ENCODE measurements at regions not wholly inside any gene's neighbourhood (a gene's known extent, or its start where the extent isn't known, plus 50 kb on each side); places are given as distances from the start of the nearest gene placed in this dataset.

GRCh38 chr1:191788551-191788950 lies 369.7 kb upstream of the RGS18 start:
- no peak for TF ChIP-seq CTCF (IDR thresholded peaks at IDR 0.05)
- no peak for TF ChIP-seq EP300 (IDR thresholded peaks at IDR 0.05)
- TF ChIP-seq POLR2A (IDR thresholded peaks at IDR 0.05) = no peak

Data from suprapubic skin (tissue), 3 donors.